ENCODE measurements at regions not wholly inside any gene's neighbourhood (a gene's known extent, or its start where the extent isn't known, plus 50 kb on each side); places are given as distances from the start of the nearest gene placed in this dataset.

DNA sequence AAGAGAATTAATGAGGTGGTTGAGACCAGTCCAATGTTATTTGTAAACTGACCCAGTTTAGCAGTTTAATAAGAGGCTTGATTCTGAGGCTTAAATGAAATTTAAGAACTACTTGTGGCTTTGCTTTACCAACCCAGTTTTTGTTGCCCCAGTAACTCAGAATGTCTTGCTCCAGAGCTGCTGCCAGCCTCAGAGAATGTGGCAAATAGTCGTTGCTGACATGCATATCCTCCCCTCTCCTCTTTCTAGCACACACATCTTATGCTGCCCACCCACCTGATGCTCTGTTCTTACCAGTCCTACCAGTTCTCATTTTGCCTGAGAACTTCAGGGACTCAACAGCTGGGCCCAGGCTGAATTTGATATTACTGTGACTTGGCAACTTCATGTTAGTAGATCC is 92.4 kb upstream of the TSC22D2 start:
- TF ChIP-seq, protein P1, sequence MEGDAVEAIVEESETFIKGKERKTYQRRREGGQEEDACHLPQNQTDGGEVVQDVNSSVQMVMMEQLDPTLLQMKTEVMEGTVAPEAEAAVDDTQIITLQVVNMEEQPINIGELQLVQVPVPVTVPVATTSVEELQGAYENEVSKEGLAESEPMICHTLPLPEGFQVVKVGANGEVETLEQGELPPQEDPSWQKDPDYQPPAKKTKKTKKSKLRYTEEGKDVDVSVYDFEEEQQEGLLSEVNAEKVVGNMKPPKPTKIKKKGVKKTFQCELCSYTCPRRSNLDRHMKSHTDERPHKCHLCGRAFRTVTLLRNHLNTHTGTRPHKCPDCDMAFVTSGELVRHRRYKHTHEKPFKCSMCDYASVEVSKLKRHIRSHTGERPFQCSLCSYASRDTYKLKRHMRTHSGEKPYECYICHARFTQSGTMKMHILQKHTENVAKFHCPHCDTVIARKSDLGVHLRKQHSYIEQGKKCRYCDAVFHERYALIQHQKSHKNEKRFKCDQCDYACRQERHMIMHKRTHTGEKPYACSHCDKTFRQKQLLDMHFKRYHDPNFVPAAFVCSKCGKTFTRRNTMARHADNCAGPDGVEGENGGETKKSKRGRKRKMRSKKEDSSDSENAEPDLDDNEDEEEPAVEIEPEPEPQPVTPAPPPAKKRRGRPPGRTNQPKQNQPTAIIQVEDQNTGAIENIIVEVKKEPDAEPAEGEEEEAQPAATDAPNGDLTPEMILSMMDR (conservative IDR thresholded peaks at IDR 0.05) = no peak
- TF ChIP-seq ZFX (IDR thresholded peaks at IDR 0.05) = no peak

Data from C4-2B (cell line).